ENCODE measurements at regions not wholly inside any gene's neighbourhood (a gene's known extent, or its start where the extent isn't known, plus 50 kb on each side); places are given as distances from the start of the nearest gene placed in this dataset.

GRCh38 chr13:44117816-44118215 is 238.1 kb downstream of the LACC1 start:
- FAIRE-seq (no peak), DNase-seq (ENCODE audit: low read depth in 1 of 2, low spot score in 2 of 2) (no peak)
- Histone ChIP-seq H3K27ac (ENCODE audit: low read depth, low read length) (no peak overlapping the region), H3K79me2 (ENCODE audit: control insufficient read depth in 1 of 2, insufficient read depth in 2 of 2, low read length in 2 of 2) (no peaks in the 10 kb centered on the region), H3K23me2 (ENCODE audit: low read depth, low read length) (no peaks in the 10 kb centered on the region), H2AK5ac (ENCODE audit: low read depth, low read length) (no peak overlapping the region), H2BK12ac (ENCODE audit: low read depth, low read length) (no peak overlapping the region), H3K27me3 (replicated peaks in 1 of 4; ENCODE audit: control insufficient read depth in 3 of 4, extremely low read depth in 1 of 4, insufficient read depth in 3 of 4, low read length in 3 of 4) (no peaks in the 10 kb centered on the region), H3K23ac (ENCODE audit: insufficient read length) (no peak overlapping the region), H3K4ac (replicated peaks; ENCODE audit: insufficient read length, low read depth, low read length) (no peak overlapping the region), H2BK5ac (ENCODE audit: low read depth, low read length) (no peak overlapping the region), H3K9me3 (ENCODE audit: insufficient read depth in 2 of 2, low read depth in 1 of 2, low read length in 1 of 2) (no peaks in the 10 kb centered on the region), H3K4me1 (replicated peaks in 1 of 4; ENCODE audit: control insufficient read depth in 3 of 4, insufficient read depth in 4 of 4, low read length in 3 of 4) (peaks cover 2 to 7% (median 3%) of the 10 kb centered on the region in 4 experiments; a peak in 5 of 7 replicates), H4K91ac (replicated peaks; ENCODE audit: insufficient read length, low read length) (no peak overlapping the region), H4K20me1 (replicated peaks in 1 of 2; ENCODE audit: control insufficient read depth in 1 of 2, insufficient read depth in 2 of 2, low read length in 2 of 2) (no peaks in the 10 kb centered on the region), H3K79me1 (ENCODE audit: low read depth, low read length) (no peaks in the 10 kb centered on the region), H2BK20ac (ENCODE audit: low read length) (no peak overlapping the region), H2AFZ (ENCODE audit: low read length) (no peak overlapping the region), H3K18ac (ENCODE audit: extremely low read depth, low read length) (no peak overlapping the region), H3K14ac (ENCODE audit: insufficient read length) (no peak overlapping the region), H4K8ac (ENCODE audit: extremely low read depth, insufficient read depth, low read length) (no peak overlapping the region), H2BK120ac (replicated peaks; ENCODE audit: low read depth, low read length) (no peak overlapping the region), H3K4me2 (ENCODE audit: insufficient read depth in 1 of 2, low read depth in 2 of 2, low read length in 2 of 2) (no peak overlapping the region), H4K5ac (ENCODE audit: insufficient read length, low read depth, low read length) (no peak overlapping the region), H2BK15ac (ENCODE audit: low read length) (no peak overlapping the region), H3K9ac (replicated peaks in 1 of 4; ENCODE audit: extremely low read depth in 1 of 4, low read depth in 3 of 4, low read length in 3 of 4) (no peak overlapping the region), H3K4me3 (ENCODE audit: extremely low read depth in 1 of 4, insufficient read depth in 2 of 4, low read depth in 3 of 4, low read length in 4 of 4) (no peak overlapping the region), H3K56ac (replicated peaks; ENCODE audit: insufficient read length, low read depth, low read length) (no peak overlapping the region), H3K36me3 (ENCODE audit: control insufficient read depth in 2 of 4, insufficient read depth in 4 of 4, low read length in 3 of 4) (no peaks in the 10 kb centered on the region)
- no peak for TF ChIP-seq TAF1 (IDR thresholded peaks at IDR 0.05; ENCODE audit: low read depth, low read length)
- TF ChIP-seq GABPA (IDR thresholded peaks at IDR 0.05; ENCODE audit: borderline replicate concordance, insufficient read depth, low read length) = no peak
- no peak for TF ChIP-seq TBP (IDR thresholded peaks at IDR 0.05; ENCODE audit: low read depth, low read length)
- TF ChIP-seq TCF12 (IDR thresholded peaks at IDR 0.05; ENCODE audit: low read depth, low read length) = no peak
- 88% methylated on average over 2 of the region's 2 CpGs; no CpG with 5 or more reads in 1 of the 2 experiments for WGBS, 2 experiments (ENCODE audit: extremely low coverage in 1 of 2, insufficient coverage in 1 of 2, insufficient read length in 1 of 2, insufficient replicate concordance in 2 of 2, low coverage in 1 of 2, low lambda C conversion rate in 2 of 2, missing lambda C conversion rate in 1 of 2)
- POLR2A ChIA-PET (ENCODE audit: partially characterized antibody) = no interaction called here
- CTCF ChIA-PET (ENCODE audit: partially characterized antibody) = interaction anchor here (0.6 to 3.1 kb wide), 5 partner anchors 13 to 225 kb away, joined by 3 to 17 read pairs (median 3); no protein-coding TSS in a partner anchor
